ENCODE measurements at regions not wholly inside any gene's neighbourhood (a gene's known extent, or its start where the extent isn't known, plus 50 kb on each side); places are given as distances from the start of the nearest gene placed in this dataset.

DNA sequence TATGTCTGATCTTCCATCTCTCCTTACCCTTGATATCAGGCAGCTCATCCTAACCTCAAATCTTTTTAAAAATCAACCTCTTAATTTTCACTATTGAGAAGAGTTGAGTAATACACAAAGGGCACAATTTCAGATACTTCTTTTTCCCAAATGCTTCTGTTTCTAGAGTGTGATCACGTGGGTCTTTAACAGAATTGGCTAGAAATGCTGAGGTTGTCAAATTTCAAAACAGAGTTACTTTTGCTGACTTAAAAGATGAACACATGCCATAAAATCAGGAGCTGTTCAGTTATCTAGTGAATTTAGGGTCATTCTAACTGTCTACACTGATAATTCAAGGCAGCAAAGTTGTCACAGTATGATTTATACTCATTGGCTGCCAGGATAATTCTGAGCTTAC is 63.6 kb upstream of the NGF start:
- Histone ChIP-seq H3K4me3 (no peak overlapping the region), H3K4me1 (no peaks in the 10 kb centered on the region), H3K27me3 (ENCODE audit: low read depth) (no peaks in the 10 kb centered on the region), H3K9me3 (no peaks in the 10 kb centered on the region), H3K27ac (no peak overlapping the region), H3K36me3 (no peaks in the 10 kb centered on the region)
- TF ChIP-seq CTCF (IDR thresholded peaks at IDR 0.05), result no peak
- intact Hi-C loops (cut with DNase I), result no loop called here
- no peak for ATAC-seq
- DNase-seq, result no peak

GRCh38 chr1:115400891-115401290 is 62.8 kb upstream of the NGF start:
- TF ChIP-seq CTCF (IDR thresholded peaks at IDR 0.05), result no peak
- intact Hi-C loops (cut with DNase I), result no loop called here
- no peaks in the 10 kb centered on the region for H3K36me3 ChIP-seq
- H3K27ac ChIP-seq, result no peak overlapping the region
- no peaks in the 10 kb centered on the region for H3K4me1 ChIP-seq
- DNase-seq, result no peak
- H3K9me3 ChIP-seq, result no peaks in the 10 kb centered on the region
- H3K27me3 ChIP-seq (ENCODE audit: low read depth), result no peaks in the 10 kb centered on the region
- no peak for ATAC-seq
- no peak overlapping the region for H3K4me3 ChIP-seq

- Histone ChIP-seq H3K27ac (no peak overlapping the region), H3K36me3 (no peaks in the 10 kb centered on the region), H3K4me1 (no peaks in the 10 kb centered on the region), H3K9me3 (no peaks in the 10 kb centered on the region), H3K27me3 (ENCODE audit: low read depth) (no peaks in the 10 kb centered on the region), H3K4me3 (no peak overlapping the region)
- intact Hi-C loops (cut with DNase I), result no loop called here
- DNase-seq, result no peak
- no peak for TF ChIP-seq CTCF (IDR thresholded peaks at IDR 0.05)
- no peak for ATAC-seq
These were observed 62.4 kb upstream of the NGF start for GRCh38 chr1:115400426-115400825.

DNA sequence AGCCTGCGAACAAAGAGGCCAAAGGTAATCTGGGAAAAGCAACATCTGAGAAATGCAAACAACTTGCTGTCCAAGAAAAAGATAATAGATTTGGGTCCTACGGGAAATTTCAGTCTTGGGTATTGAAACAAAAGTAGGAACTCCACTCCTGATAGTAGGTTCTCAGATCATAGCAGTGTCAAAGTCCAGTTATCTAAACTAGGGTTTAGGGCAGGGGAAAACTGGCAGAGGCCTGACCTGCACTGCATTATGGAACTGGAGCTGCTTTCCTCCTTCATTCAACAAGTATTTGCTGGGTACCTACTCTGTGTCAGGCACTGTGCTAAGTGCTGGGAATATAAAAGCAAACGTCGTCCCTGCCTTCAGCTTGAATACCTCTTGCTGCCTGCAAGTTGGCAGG is 60.7 kb upstream of the NGF start:
- intact Hi-C loops (cut with DNase I), result no loop called here
- ATAC-seq, result no peak
- H3K9me3 ChIP-seq, result no peaks in the 10 kb centered on the region

More for the DNA sequence above, 60.7 kb upstream of the NGF start:
- no peak for DNase-seq
- H3K27ac ChIP-seq, result no peak overlapping the region
- H3K4me1 ChIP-seq, result no peaks in the 10 kb centered on the region
- TF ChIP-seq CTCF (IDR thresholded peaks at IDR 0.05), result no peak
- no peaks in the 10 kb centered on the region for H3K36me3 ChIP-seq
- H3K27me3 ChIP-seq (ENCODE audit: low read depth), result no peaks in the 10 kb centered on the region
- no peak overlapping the region for H3K4me3 ChIP-seq
